Uterus (tissue), 3 donors: ENCODE measurements at regions not wholly inside any gene's neighbourhood (a gene's known extent, or its start where the extent isn't known, plus 50 kb on each side); places are given as distances from the start of the nearest gene placed in this dataset.

Experiments used
- DNase-seq, 2 donors: peaks; one replicate each; pipeline ENCODE4 v3.0.0-alpha.2; 2019 to 2020
- H3K27ac ChIP-seq, 2 donors: fragments of 200-600 bp; sonication (generic); 1 replicate in 1 of 2; 2 replicates in 1 of 2; pipeline ENCODE4 v1.5.1; 2016 to 2018
- H3K27me3 ChIP-seq, 2 donors: fragments of 200-600 bp; sonication (generic); one replicate each; pipeline ENCODE4 v1.5.1; 2018 to 2019; ENCODE audit warnings: control low read depth in 1 of 2
- H3K36me3 ChIP-seq, 2 donors: fragments of 200-600 bp; sonication (generic); one replicate each; pipeline ENCODE4 v1.5.1; 2019; ENCODE audit warnings: control low read depth in 1 of 2
- H3K4me1 ChIP-seq, 2 donors: fragments of 200-600 bp; sonication (generic); one replicate each; pipeline ENCODE4 v1.5.1; 2018 to 2019; ENCODE audit warnings: control low read depth in 1 of 2
- H3K4me3 ChIP-seq, 2 donors: fragments of 200-600 bp; sonication (generic); 1 replicate in 1 of 2; 2 replicates in 1 of 2; pipeline ENCODE4 v1.5.1; 2018 to 2019; ENCODE audit warnings: mild to moderate bottlenecking in 1 of 2
- H3K9me3 ChIP-seq, 2 donors: fragments of 200-600 bp; sonication (generic); one replicate each; pipeline ENCODE4 v1.5.1; 2019; ENCODE audit warnings: control low read depth in 1 of 2
- POLR2A ChIP-seq, 2 donors: fragments of 450-650 bp; IDR thresholded peaks; one replicate each; pipeline ENCODE4 v1.6.1; 2016; ENCODE audit warnings: antibody characterized with exemption in 2 of 2, mild to moderate bottlenecking in 1 of 2, moderate library complexity in 1 of 2
- intact Hi-C: fragments of 100-400 bp; cut with DNase I; formaldehyde crosslinking; loops from one replicate; pipeline ENCODE4 v1.15.1; 2023; ENCODE audit warnings: low total_unique reads
- TF ChIP-seq, protein P1 (sequence below), 4 experiments: fragments of 200-600 bp in 2 of 4; fragments of 450-650 bp in 2 of 4; sonication (generic) in 2 of 4; IDR thresholded peaks; one replicate each; pipeline ENCODE4 v1.5.1; 2016 to 2019; ENCODE audit warnings: antibody characterized with exemption in 4 of 4, mild to moderate bottlenecking in 2 of 4, moderate library complexity in 1 of 4
- donor health status: DM: yes; HTN: yes; CAD: no.

DNA sequence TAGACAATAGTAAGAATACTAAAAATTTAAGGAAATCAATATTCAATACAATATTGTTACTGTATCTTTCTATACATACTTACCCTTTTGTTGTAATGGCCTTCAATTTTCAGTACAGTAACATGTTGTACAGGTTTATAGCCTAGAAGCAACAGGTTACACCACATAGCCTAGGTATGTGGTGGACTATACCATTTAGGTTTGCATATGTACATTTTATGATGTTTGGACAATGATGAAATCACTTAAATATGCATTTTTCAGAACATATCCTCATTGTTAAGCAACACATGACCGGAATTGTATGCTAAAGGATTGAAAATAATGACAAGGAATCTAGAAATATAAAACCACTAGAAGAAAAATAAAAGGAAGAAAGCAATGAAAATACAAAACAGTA is 611.4 kb downstream of the DACH1 start:
- DNase-seq = no peak
- TF ChIP-seq POLR2A (IDR thresholded peaks at IDR 0.05) = no peak
- TF ChIP-seq, protein P1, sequence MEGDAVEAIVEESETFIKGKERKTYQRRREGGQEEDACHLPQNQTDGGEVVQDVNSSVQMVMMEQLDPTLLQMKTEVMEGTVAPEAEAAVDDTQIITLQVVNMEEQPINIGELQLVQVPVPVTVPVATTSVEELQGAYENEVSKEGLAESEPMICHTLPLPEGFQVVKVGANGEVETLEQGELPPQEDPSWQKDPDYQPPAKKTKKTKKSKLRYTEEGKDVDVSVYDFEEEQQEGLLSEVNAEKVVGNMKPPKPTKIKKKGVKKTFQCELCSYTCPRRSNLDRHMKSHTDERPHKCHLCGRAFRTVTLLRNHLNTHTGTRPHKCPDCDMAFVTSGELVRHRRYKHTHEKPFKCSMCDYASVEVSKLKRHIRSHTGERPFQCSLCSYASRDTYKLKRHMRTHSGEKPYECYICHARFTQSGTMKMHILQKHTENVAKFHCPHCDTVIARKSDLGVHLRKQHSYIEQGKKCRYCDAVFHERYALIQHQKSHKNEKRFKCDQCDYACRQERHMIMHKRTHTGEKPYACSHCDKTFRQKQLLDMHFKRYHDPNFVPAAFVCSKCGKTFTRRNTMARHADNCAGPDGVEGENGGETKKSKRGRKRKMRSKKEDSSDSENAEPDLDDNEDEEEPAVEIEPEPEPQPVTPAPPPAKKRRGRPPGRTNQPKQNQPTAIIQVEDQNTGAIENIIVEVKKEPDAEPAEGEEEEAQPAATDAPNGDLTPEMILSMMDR (IDR thresholded peaks at IDR 0.05) = no peak
- Histone ChIP-seq H3K4me1 (no peaks in the 10 kb centered on the region), H3K27ac (no peak overlapping the region), H3K27me3 (no peaks in the 10 kb centered on the region), H3K9me3 (no peaks in the 10 kb centered on the region), H3K36me3 (no peaks in the 10 kb centered on the region), H3K4me3 (no peak overlapping the region)
- intact Hi-C loops = no loop called here

DNA sequence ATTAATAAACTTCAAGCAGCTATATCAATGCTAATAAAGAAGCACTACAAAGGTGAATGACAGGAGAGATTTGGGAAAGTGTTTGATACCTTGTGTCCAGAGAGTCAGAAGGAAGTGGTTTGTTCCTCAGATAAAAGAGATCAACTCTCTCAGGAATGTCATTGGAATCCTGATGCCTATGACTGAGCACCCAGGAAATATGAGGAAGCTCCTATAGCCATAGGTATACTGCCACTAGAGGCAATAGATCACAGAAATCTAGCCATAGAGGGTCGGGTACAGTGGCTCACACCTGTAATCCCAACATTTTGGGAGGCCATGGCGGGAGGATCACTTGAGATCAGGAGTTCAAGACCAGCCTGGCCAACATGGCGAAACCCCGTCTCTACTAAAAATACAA is 612.6 kb downstream of the DACH1 start:
- no peaks in the 10 kb centered on the region for H3K36me3 ChIP-seq
- TF ChIP-seq, protein P1 (IDR thresholded peaks at IDR 0.05) = no peak
- TF ChIP-seq POLR2A (IDR thresholded peaks at IDR 0.05) = no peak
- intact Hi-C loops = no loop called here
- no peaks in the 10 kb centered on the region for H3K9me3 ChIP-seq
- no peak overlapping the region for H3K4me3 ChIP-seq
- no peaks in the 10 kb centered on the region for H3K4me1 ChIP-seq
- no peak for DNase-seq
- H3K27me3 ChIP-seq = no peaks in the 10 kb centered on the region
- H3K27ac ChIP-seq = no peak overlapping the region

DNA sequence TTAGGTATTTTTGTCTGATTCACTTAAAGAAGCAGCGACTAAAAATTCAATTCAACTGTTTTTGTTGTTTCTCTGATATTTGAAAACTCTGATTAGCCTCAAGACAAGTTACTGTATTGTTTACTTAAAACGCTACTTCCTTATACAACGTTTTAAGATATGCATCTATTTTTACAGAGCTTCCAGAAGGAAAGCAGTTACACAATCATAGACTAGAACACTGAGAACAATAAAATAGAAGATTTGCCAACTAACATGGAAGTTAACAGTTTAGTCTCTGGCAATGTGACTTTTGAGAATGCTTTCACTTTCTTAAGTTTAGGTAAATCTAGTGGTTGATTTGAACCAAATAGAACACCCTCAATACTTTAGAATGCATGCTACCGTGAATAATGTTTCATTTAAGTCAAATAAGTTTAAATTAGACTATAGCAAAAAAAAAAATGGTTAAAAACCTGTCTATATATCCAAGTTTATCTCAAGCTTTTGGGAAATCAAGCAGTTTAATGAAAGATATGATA is 614.8 kb downstream of the DACH1 start:
- intact Hi-C loops = no loop called here
- H3K27ac ChIP-seq = no peak overlapping the region
- TF ChIP-seq, protein P1 (IDR thresholded peaks at IDR 0.05) = no peak
- no peak for TF ChIP-seq POLR2A (IDR thresholded peaks at IDR 0.05)
- no peaks in the 10 kb centered on the region for H3K36me3 ChIP-seq
- no peaks in the 10 kb centered on the region for H3K27me3 ChIP-seq
- no peaks in the 10 kb centered on the region for H3K9me3 ChIP-seq
- no peaks in the 10 kb centered on the region for H3K4me1 ChIP-seq
- DNase-seq = no peak
- no peak overlapping the region for H3K4me3 ChIP-seq

DNA sequence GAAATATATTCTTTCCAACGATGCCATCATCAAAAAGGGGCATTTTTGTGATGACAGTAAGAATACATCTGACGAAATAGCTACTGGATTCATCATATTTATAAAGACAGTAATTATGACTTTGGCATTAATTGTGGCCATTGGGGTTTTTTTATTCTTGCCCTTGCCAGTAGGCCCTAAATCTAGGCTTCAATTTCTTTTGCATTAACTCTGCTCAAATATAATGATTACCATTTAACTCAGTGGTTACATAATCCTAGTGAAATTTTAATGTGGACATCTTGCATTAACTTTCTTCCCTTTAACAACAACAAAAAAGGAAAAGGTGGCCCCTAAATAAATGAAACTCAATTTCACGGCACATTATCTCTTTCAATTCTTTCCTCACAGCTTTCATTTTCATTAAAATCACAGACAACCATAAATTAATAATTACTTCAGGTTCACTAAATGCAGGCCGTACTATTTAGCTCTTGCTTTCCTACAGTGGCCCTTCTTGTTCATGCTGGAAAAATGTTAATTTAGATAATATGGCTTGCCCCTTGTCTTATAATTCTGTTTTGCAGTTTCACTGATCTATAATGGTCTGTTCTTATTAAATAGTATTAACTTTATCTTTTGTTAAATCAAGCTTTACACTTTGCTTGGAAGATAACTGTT is 615.6 kb downstream of the DACH1 start:
- Histone ChIP-seq H3K27ac (no peak overlapping the region), H3K4me3 (no peak overlapping the region)

DNA sequence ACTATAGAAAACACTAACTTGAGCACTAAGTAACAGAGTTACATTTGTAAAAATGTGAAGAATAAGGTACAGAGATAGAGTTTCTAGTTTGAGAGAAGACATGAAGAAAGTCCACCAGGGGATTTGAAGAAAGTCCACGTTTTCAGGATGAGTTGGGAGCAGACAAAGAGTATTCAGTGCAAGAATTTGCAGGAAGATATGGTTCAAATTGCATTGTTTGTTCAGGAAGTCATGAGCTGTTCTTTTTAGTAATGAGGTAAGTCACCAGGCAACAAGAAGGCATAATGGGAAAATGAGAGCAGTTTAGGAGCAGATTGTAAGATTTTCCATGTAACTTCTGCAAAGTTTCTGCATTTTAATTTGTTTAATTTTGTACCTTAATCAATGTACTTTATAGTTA is 618.0 kb downstream of the DACH1 start:
- H3K27me3 ChIP-seq = no peaks in the 10 kb centered on the region
- no peak for TF ChIP-seq POLR2A (IDR thresholded peaks at IDR 0.05)
- TF ChIP-seq, protein P1 (IDR thresholded peaks at IDR 0.05) = no peak
- no peaks in the 10 kb centered on the region for H3K9me3 ChIP-seq
- DNase-seq = no peak
- no peak overlapping the region for H3K27ac ChIP-seq
- no peaks in the 10 kb centered on the region for H3K36me3 ChIP-seq
- H3K4me3 ChIP-seq = no peak overlapping the region
- intact Hi-C loops = no loop called here
- no peaks in the 10 kb centered on the region for H3K4me1 ChIP-seq

More for the DNA sequence above, 615.6 kb downstream of the DACH1 start:
- DNase-seq = no peak
- no peaks in the 10 kb centered on the region for H3K27me3 ChIP-seq
- no peaks in the 10 kb centered on the region for H3K9me3 ChIP-seq
- H3K36me3 ChIP-seq = no peaks in the 10 kb centered on the region
- intact Hi-C loops = no loop called here
- H3K4me1 ChIP-seq = no peaks in the 10 kb centered on the region
- TF ChIP-seq, protein P1 (IDR thresholded peaks at IDR 0.05) = no peak
- TF ChIP-seq POLR2A (IDR thresholded peaks at IDR 0.05) = no peak
